ENCODE measurements at regions not wholly inside any gene's neighbourhood (a gene's known extent, or its start where the extent isn't known, plus 50 kb on each side); places are given as distances from the start of the nearest gene placed in this dataset.

- TF ChIP-seq CTCF (IDR thresholded peaks at IDR 0.05) (no peak), POLR2A (IDR thresholded peaks at IDR 0.05) (no peak)
Measured at GRCh38 chr2:41878056-41878455, 169.8 kb upstream of the PKDCC start.
